GM20000 (cell line): ENCODE measurements at regions not wholly inside any gene's neighbourhood (a gene's known extent, or its start where the extent isn't known, plus 50 kb on each side); places are given as distances from the start of the nearest gene placed in this dataset.
"Not testable (repeated sequence)": the region's sequence is repeated elsewhere in the genome, so short reads cannot be mapped to it uniquely, and the experiment has no call there.

ENCODE experiments used
- DNase-seq: peaks from one replicate; pipeline ENCODE4 v3.0.0; 2012; ENCODE audit warnings: low spot score
- CTCF ChIP-seq: IDR thresholded peaks from 2 replicates; pipeline ENCODE4 v1.5.1; 2012; ENCODE audit warnings: mild to moderate bottlenecking, control low read depth; ENCODE audit errors: extremely low read depth, missing control alignments

GRCh38 chr2:189231719-189232323 lies 52.3 kb upstream of the COL5A2 start:
- no peak for TF ChIP-seq CTCF
- DNase-seq: no peak

- DNase-seq: peak; percentile 25
Measured at GRCh38 chr2:189232759-189233406, 53.3 kb upstream of the COL5A2 start.

GRCh38 chr2:189233527-189233926 lies 54.0 kb upstream of the COL5A2 start:
- TF ChIP-seq CTCF: no peak
- DNase-seq: no peak

More at GRCh38 chr2:189232759-189233406, 53.3 kb upstream of the COL5A2 start:
- no peak for TF ChIP-seq CTCF

- DNase-seq: no peak
- TF ChIP-seq CTCF: no peak
Measured at GRCh38 chr2:189234991-189235390, 55.4 kb upstream of the COL5A2 start.

- TF ChIP-seq CTCF: no peak
- DNase-seq: no peak
Measured at GRCh38 chr2:189236066-189236465, 56.5 kb upstream of the COL5A2 start.

- DNase-seq: no peak
- TF ChIP-seq CTCF: no peak
Measured at GRCh38 chr2:189238903-189239302, 59.3 kb upstream of the COL5A2 start.

- not testable (repeated sequence) for DNase-seq
Measured at GRCh38 chr2:189243843-189244242, 64.3 kb upstream of the COL5A2 start.

GRCh38 chr2:189247276-189247675 lies 67.7 kb upstream of the COL5A2 start:
- no peak for TF ChIP-seq CTCF
- DNase-seq: no peak
